Left ventricle myocardium inferior (tissue), 1 donor: ENCODE measurements at regions not wholly inside any gene's neighbourhood (a gene's known extent, or its start where the extent isn't known, plus 50 kb on each side); places are given as distances from the start of the nearest gene placed in this dataset.

Experiments
- DNase-seq: peaks from one replicate; pipeline ENCODE4 v3.0.0-alpha.2; 2020
- H3K27ac ChIP-seq: fragments of 200-600 bp; replicated peaks from 2 replicates; pipeline ENCODE4 v1.8.0; 2021
- H3K27me3 ChIP-seq: fragments of 200-600 bp; 2 replicates; pipeline ENCODE4 v1.8.0; 2021; ENCODE audit warnings: low read depth
- H3K36me3 ChIP-seq: fragments of 200-600 bp; 2 replicates; pipeline ENCODE4 v1.8.0; 2021
- H3K4me1 ChIP-seq: fragments of 200-600 bp; 2 replicates; pipeline ENCODE4 v1.8.0; 2021
- H3K4me3 ChIP-seq: fragments of 200-600 bp; 2 replicates; pipeline ENCODE4 v1.8.0; 2021; ENCODE audit warnings: mild to moderate bottlenecking, moderate library complexity
- H3K9me3 ChIP-seq: fragments of 200-600 bp; replicated peaks from 2 replicates; pipeline ENCODE4 v1.8.0; 2021
- intact Hi-C: fragments of 100-400 bp; cut with micrococcal nuclease; formaldehyde crosslinking; loops from one replicate; pipeline ENCODE4 v1.11.0; 2022
- TF ChIP-seq, protein P1 (sequence below): fragments of 200-600 bp; IDR thresholded peaks from 2 replicates; pipeline ENCODE4 v1.8.0; 2021; ENCODE audit warnings: antibody characterized with exemption, mild to moderate bottlenecking, borderline replicate concordance
- donor health status: DM: no; HTN: yes; CAD: no; lungs with severe emphysema.

DNA sequence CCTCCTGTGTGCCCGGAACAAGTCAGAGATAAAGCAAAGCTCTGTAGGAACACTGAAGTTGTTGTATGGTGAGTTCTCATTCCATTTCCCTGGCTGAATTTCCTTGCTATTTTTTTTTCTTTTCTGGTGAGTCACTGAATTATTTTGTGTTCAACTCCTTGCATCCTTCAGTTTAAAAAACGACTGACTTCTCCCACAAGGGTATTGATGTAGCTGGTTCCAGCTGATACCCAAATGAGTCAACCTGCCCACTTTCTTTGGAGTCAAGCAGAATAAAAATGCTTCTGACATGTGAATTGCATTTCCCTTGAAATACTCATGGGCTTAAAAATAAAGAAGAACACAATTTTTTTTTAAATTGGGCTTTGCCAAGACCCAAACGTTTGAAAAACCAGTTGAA lies 85.5 kb downstream of the SHOX start:
- Histone ChIP-seq H3K4me3 (no peak overlapping the region), H3K4me1 (no peaks in the 10 kb centered on the region), H3K27ac (no peak overlapping the region), H3K9me3 (peaks cover 61% of the 10 kb centered on the region), H3K36me3 (no peaks in the 10 kb centered on the region), H3K27me3 (no peaks in the 10 kb centered on the region)
- intact Hi-C loops = no loop called here
- TF ChIP-seq, protein P1, sequence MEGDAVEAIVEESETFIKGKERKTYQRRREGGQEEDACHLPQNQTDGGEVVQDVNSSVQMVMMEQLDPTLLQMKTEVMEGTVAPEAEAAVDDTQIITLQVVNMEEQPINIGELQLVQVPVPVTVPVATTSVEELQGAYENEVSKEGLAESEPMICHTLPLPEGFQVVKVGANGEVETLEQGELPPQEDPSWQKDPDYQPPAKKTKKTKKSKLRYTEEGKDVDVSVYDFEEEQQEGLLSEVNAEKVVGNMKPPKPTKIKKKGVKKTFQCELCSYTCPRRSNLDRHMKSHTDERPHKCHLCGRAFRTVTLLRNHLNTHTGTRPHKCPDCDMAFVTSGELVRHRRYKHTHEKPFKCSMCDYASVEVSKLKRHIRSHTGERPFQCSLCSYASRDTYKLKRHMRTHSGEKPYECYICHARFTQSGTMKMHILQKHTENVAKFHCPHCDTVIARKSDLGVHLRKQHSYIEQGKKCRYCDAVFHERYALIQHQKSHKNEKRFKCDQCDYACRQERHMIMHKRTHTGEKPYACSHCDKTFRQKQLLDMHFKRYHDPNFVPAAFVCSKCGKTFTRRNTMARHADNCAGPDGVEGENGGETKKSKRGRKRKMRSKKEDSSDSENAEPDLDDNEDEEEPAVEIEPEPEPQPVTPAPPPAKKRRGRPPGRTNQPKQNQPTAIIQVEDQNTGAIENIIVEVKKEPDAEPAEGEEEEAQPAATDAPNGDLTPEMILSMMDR = no peak
- DNase-seq = no peak

DNA sequence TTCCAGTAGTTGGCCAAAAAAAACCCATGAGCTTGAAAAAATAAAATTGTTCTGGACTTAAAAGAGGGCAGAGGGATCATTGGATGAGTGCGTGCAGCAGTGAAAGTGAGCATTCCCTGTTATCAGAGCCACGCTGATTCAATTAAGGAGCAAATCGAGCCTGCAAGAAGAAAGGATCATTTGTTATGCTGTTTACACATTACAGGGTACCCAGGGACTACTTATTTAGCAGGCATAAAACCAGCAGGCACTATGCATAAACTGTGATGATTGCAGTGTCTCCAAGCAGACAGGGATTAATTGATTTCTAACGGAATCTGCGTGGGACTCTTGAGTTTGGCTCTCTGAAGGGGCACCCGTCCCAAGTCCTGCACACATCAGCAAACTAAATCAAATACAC lies 83.5 kb downstream of the SHOX start:
- Histone ChIP-seq H3K27me3 (no peaks in the 10 kb centered on the region), H3K4me1 (no peaks in the 10 kb centered on the region), H3K4me3 (no peak overlapping the region), H3K9me3 (peaks cover 62% of the 10 kb centered on the region), H3K36me3 (no peaks in the 10 kb centered on the region), H3K27ac (no peak overlapping the region)
- intact Hi-C loops = no loop called here
- TF ChIP-seq, protein P1 = no peak
- DNase-seq = no peak
